GM18951 (cell line): ENCODE measurements at regions not wholly inside any gene's neighbourhood (a gene's known extent, or its start where the extent isn't known, plus 50 kb on each side); places are given as distances from the start of the nearest gene placed in this dataset.

Experiments used
- POLR2A ChIP-seq: IDR thresholded peaks from 4 replicates; pipeline ENCODE4 v1.6.1; 2011; ENCODE audit warnings: mild to moderate bottlenecking; ENCODE audit not compliant: insufficient read length, insufficient read depth; ENCODE audit errors: extremely low read depth
- in situ Hi-C: fragments of 300-500 bp; cut with MboI; formaldehyde crosslinking; loops from one replicate; pipeline ENCODE4 v1.12.0; 2022; ENCODE audit warnings: low sequenced_read_pairs, mixed read lengths, inconsistent platforms; ENCODE audit not compliant: unreplicated experiment

GRCh38 chr4:134470544-134470943 is 269.0 kb upstream of the PABPC4L start:
- in situ Hi-C loops: no loop called here
- no peak for TF ChIP-seq POLR2A

DNA sequence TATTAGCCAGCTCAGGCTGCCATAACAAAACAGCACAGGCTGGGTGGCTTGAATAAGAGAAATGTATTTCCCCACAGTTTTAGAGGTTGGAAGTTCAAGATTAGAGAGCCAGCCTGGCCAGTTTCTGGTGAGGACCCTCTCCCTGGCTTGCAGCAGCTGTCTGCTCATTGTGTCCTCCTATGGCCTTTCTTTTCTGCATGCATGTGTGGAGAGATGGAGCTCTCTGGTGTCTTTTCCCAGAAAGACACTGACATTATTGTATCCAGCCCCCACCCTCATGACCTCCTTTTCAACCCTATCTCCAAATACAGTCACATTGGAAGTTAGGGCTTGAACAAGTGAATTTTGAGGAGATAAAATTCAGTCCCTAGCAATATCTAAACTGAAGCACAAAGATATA is 263.8 kb upstream of the PABPC4L start:
- no peak for TF ChIP-seq POLR2A
- in situ Hi-C loops: no loop called here

- TF ChIP-seq POLR2A: no peak
- in situ Hi-C loops: no loop called here
These were observed 262.2 kb upstream of the PABPC4L start for GRCh38 chr4:134463771-134464170.

DNA sequence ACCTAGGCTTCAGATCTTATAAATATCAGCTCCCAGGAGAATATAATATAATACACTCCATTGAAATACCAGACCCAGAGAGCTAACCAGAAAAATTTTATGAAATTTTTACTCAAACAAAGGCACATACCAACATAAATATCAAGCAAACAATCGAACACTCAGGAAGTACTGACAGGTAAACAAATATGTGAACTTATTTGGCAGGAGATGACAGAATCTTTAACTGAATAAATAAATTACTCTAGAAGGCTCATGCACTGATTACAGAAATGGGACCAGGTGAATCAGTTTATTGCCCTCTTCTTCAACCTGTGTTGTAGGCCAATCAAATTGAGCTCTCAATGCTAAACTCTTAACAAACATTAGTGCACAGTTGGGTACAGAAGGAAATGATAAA is 225.2 kb upstream of the PABPC4L start:
- in situ Hi-C loops: no loop called here
- no peak for TF ChIP-seq POLR2A

DNA sequence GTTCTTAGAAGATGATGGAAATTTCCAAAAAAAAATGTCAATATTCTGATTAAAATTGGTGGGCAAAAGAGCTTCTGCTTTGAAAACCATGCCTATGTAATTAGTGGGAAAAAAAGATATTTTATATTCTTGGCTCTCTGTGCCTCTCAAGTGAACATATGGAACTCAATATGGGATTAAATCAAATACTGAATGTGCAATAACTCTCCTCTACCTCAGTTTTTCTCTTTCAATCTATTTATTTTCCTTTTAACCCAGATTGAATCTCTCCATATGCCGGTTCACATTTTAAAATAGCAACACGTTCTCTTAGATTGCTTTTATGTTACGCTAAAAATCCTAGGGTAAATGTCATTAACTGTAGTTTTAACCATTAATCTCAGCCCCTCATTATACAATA is 224.2 kb upstream of the PABPC4L start:
- TF ChIP-seq POLR2A: no peak
- in situ Hi-C loops: no loop called here

DNA sequence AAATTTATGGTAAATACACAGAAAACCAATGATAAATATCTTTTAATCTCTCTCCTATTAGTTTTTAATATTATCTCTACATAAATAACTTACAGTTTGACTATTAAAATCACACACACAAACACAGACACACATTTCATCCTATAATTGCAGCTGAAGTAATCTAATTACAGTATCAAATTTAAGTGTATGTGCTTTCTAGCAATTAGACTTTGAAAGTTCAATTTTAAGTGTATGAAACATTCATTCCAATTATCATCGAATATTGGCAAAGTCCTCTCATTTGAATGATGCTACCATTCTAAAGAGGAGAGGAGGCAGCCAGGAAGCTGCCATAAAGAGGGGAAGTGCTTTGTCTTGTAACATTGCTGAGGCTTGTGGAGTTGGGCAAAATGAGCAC is 221.2 kb upstream of the PABPC4L start:
- in situ Hi-C loops: no loop called here
- no peak for TF ChIP-seq POLR2A

DNA sequence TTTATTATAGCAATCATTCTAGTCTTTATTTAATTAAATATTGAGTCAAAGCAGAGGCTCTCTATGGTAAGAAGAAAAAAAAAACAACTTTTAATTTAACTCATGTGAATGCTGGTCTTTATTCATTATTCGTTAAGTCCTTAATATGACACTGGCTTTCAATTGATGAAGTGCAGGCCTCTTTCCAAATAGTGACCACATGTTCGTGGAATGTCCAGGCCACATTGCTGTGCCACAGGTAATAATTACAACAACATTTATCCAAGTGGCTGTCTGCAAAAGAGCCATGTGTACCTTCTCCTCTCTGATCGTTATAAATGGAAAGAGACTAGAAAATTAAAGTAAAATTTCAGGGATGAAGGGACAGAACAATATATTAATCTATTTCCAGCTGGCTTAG is 220.1 kb upstream of the PABPC4L start:
- in situ Hi-C loops: no loop called here
- no peak for TF ChIP-seq POLR2A

DNA sequence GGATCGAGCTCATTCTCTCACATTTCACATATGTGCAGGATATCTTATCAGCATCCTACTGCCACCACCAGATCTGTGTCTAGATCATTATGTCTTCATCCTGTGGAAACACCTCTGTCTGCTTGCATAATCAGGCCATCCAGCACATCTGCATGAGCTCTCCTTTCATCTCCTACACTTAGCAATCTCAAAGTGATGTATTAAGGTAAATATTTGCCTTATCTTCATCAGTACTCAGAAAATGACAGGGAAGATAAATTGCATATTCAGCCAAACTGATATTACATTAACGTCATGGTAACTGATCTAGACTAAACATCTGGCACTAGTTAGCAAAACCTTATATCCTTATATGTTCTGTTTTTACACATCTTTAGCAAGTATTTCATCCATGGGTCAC is 207.3 kb upstream of the PABPC4L start:
- in situ Hi-C loops: no loop called here

GRCh38 chr4:134401798-134402197 is 200.2 kb upstream of the PABPC4L start:
- TF ChIP-seq POLR2A: no peak
- in situ Hi-C loops: no loop called here

More for the DNA sequence above, 207.3 kb upstream of the PABPC4L start:
- TF ChIP-seq POLR2A: no peak

GRCh38 chr4:134393592-134393991 is 192.0 kb upstream of the PABPC4L start:
- in situ Hi-C loops: no loop called here
- no peak for TF ChIP-seq POLR2A

DNA sequence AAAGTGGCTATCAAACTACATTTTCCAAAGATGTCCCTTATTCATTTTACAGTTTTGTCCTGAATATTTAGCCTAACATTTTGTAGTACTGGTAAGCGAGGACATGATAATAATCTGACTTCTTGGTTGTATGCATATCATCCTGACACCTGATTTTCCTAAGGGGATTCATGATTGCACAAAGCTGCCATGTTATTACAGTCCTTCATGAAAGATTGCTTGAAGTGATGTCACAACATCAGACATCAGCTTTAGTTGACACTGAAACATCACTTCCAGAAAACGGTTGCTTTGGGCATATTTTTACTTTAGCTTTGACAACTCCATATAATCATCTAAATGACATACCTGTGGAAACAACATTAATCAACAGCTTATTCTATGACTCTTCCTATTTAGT is 188.7 kb upstream of the PABPC4L start:
- TF ChIP-seq POLR2A: no peak
- in situ Hi-C loops: no loop called here

- in situ Hi-C loops: no loop called here
- TF ChIP-seq POLR2A: no peak
These were observed 186.8 kb upstream of the PABPC4L start for GRCh38 chr4:134388351-134388750.

GRCh38 chr4:134382478-134383227 is 181.1 kb upstream of the PABPC4L start:
- in situ Hi-C loops: no loop called here

DNA sequence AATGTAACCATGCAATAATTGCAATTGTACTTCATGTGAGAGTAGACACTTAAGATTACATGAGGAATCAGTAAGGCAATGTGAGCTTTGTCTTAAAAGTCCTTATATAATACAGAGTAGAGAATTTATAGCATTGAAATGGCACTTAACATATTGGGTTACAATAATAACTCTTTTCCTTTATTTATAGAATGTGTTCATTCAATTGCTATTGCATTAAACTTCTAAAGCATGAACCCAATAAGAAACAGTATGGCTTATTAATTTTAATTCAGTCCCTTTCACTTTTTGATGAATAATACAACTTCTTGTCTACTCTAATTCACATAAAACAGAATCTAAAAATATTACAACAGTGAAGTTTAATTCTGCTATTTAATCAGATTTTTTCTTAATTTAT is 174.2 kb upstream of the PABPC4L start:
- in situ Hi-C loops: no loop called here
- no peak for TF ChIP-seq POLR2A

More at GRCh38 chr4:134382478-134383227, 181.1 kb upstream of the PABPC4L start:
- TF ChIP-seq POLR2A: no peak
